Endothelial cell of umbilical vein (primary cell): ENCODE measurements at regions not wholly inside any gene's neighbourhood (a gene's known extent, or its start where the extent isn't known, plus 50 kb on each side); places are given as distances from the start of the nearest gene placed in this dataset.

Experiments used
- BruUV-seq: library from RNA; stranded (reverse); fragments of 400-500 nt; replicated peaks from 2 replicates; lab custom pipeline; 2021; lab: Mats Ljungman, UMichigan
- CTCF ChIA-PET: fragments of 300-600, 350-600 bp; sonication (Branson Sonifier 250); formaldehyde crosslinking; loops from one replicate; lab custom pipeline; 2021; ENCODE audit warnings: antibody characterized with exemption, inconsistent platforms; lab: Charles Lee
- POLR2A ChIA-PET: fragments of 300-600, 350-600 bp; sonication (Branson Sonifier 250); formaldehyde crosslinking; loops from one replicate; lab custom pipeline; 2021; ENCODE audit warnings: antibody characterized with exemption, inconsistent platforms; lab: Charles Lee
- DNase-seq: peaks from one replicate; pipeline ENCODE4 v3.0.0-alpha.2; 2011; ENCODE audit warnings: low read depth, low spot score
- FAIRE-seq: peaks from 2 replicates; lab custom pipeline; 2011; peaks lifted over from hg19 to GRCh38; lab: Jason Lieb, UNC
- H2AFZ ChIP-seq: 2 replicates; pipeline ENCODE4 v1.6.0; 2012; ENCODE audit warnings: low read depth, low read length, control low read depth, inconsistent platforms
- H3K27ac ChIP-seq: 2 replicates; pipeline ENCODE4 v1.5.1; 2011; ENCODE audit warnings: low read depth, mild to moderate bottlenecking, control low read depth, low read length, moderate library complexity; ENCODE audit not compliant: insufficient read depth
- H3K27me3 ChIP-seq, 2 experiments: 2 replicates each; pipeline versions ENCODE4 v1.6.0 to v1.6.1; 2011; ENCODE audit warnings: low read length in 2 of 2, mixed read lengths in 1 of 2; ENCODE audit not compliant: control insufficient read depth in 2 of 2, insufficient read depth in 2 of 2
- H3K36me3 ChIP-seq, 2 experiments: 2 replicates in 1 of 2; 3 replicates in 1 of 2; pipeline ENCODE4 v1.5.1; 2011; ENCODE audit warnings: low read length in 2 of 2, mild to moderate bottlenecking in 1 of 2, moderate library complexity in 1 of 2; ENCODE audit not compliant: control insufficient read depth in 2 of 2, insufficient read depth in 2 of 2; ENCODE audit errors: extremely low read depth in 1 of 2
- H3K4me1 ChIP-seq: 3 replicates; pipeline ENCODE4 v1.5.1; 2011; ENCODE audit warnings: mild to moderate bottlenecking, low read length; ENCODE audit not compliant: control insufficient read depth, insufficient read depth; ENCODE audit errors: extremely low read depth
- H3K4me2 ChIP-seq: 2 replicates; pipeline ENCODE4 v1.6.1; 2011; ENCODE audit warnings: low read length, control low read depth, mixed read lengths; ENCODE audit not compliant: insufficient read depth
- H3K4me3 ChIP-seq, 3 experiments: fragments of 200-600 bp in 1 of 3; sonication (generic), shearing (Covaris generic) in 1 of 3; replicated peaks in 1 of 3; 2 replicates each; pipeline ENCODE4 v1.5.1; 2011 to 2016; ENCODE audit warnings: control low read depth in 3 of 3, low read length in 3 of 3, mild to moderate bottlenecking in 2 of 3, inconsistent platforms in 1 of 3, low read depth in 1 of 3, moderate library complexity in 1 of 3; ENCODE audit not compliant: insufficient read depth in 1 of 3
- H3K79me2 ChIP-seq: 2 replicates; pipeline ENCODE4 v1.6.0; 2012; ENCODE audit warnings: low read length, inconsistent platforms; ENCODE audit not compliant: control insufficient read depth, insufficient read depth
- H3K9ac ChIP-seq: replicated peaks from 2 replicates; pipeline ENCODE3; 2011; ENCODE audit warnings: low read length, control low read depth; ENCODE audit not compliant: insufficient read depth; ENCODE audit errors: extremely low read depth
- H3K9me1 ChIP-seq: replicated peaks from 3 replicates; pipeline ENCODE4 v1.6.0; 2011; ENCODE audit warnings: mild to moderate bottlenecking, low read length; ENCODE audit not compliant: control insufficient read depth, insufficient read depth; ENCODE audit errors: extremely low read depth
- H3K9me3 ChIP-seq: replicated peaks from 2 replicates; pipeline ENCODE4 v1.5.1; 2012; ENCODE audit warnings: low read length, inconsistent platforms; ENCODE audit not compliant: control insufficient read depth, insufficient read depth
- H4K20me1 ChIP-seq: replicated peaks from 2 replicates; pipeline ENCODE3; 2011; ENCODE audit warnings: mild to moderate bottlenecking, low read length; ENCODE audit not compliant: control insufficient read depth, insufficient read depth; ENCODE audit errors: extremely low read depth
- CTCF ChIP-seq, 2 donors: IDR thresholded peaks; 1 replicate in 1 of 2; 2 replicates in 1 of 2; pipeline ENCODE4 v1.5.1; 2011; ENCODE audit warnings: low read length in 2 of 2, mild to moderate bottlenecking in 2 of 2, moderate library complexity in 2 of 2, control low read depth in 1 of 2, inconsistent platforms in 1 of 2, low read depth in 1 of 2; ENCODE audit not compliant: insufficient read depth in 1 of 2; ENCODE audit errors: extremely low read depth in 1 of 2
- EZH2 ChIP-seq: IDR thresholded peaks from 2 replicates; pipeline ENCODE4 v1.6.1; 2012; ENCODE audit warnings: borderline replicate concordance, low read depth, mild to moderate bottlenecking, moderate library complexity, low read length, inconsistent platforms; ENCODE audit not compliant: severe bottlenecking
- FOS ChIP-seq: IDR thresholded peaks from 2 replicates; pipeline ENCODE4 v1.6.1; 2011; ENCODE audit warnings: mild to moderate bottlenecking, low read length, moderate library complexity, borderline replicate concordance; ENCODE audit not compliant: insufficient read depth
- GATA2 ChIP-seq: IDR thresholded peaks from 2 replicates; pipeline ENCODE4 v1.7.0; 2011; ENCODE audit warnings: low read depth, mild to moderate bottlenecking, moderate library complexity, mixed read lengths, low read length; ENCODE audit not compliant: insufficient read length, insufficient read depth
- JUN ChIP-seq: IDR thresholded peaks from 2 replicates; pipeline ENCODE4 v1.6.1; 2011; ENCODE audit warnings: borderline replicate concordance, low read depth; ENCODE audit not compliant: insufficient read length, insufficient read depth
- MAX ChIP-seq: IDR thresholded peaks from 2 replicates; pipeline ENCODE4 v1.6.1; 2011; ENCODE audit not compliant: insufficient read depth, insufficient read length
- MYC ChIP-seq: IDR thresholded peaks from one replicate; pipeline ENCODE4 v1.6.1; 2011; ENCODE audit warnings: mild to moderate bottlenecking, low read depth, low read length
- POLR2A ChIP-seq: IDR thresholded peaks from 2 replicates; pipeline ENCODE4 v1.6.1; 2012; ENCODE audit warnings: low read depth, mild to moderate bottlenecking, control low read depth, low read length
- POLR2AphosphoS5 ChIP-seq: IDR thresholded peaks from 2 replicates; pipeline ENCODE4 v1.6.1; 2012; ENCODE audit warnings: low read depth, mild to moderate bottlenecking, control low read depth, low read length, moderate library complexity; ENCODE audit not compliant: insufficient read depth
- dilution Hi-C: fragments of 300-500 bp; cut with MboI; formaldehyde crosslinking; loops from one replicate; pipeline ENCODE4 v1.15.0; 2019; ENCODE audit warnings: low sequenced_read_pairs; ENCODE audit not compliant: extremely low pct_ligation_motif_present
- intact Hi-C: fragments of 100-400 bp; cut with micrococcal nuclease; formaldehyde crosslinking; loops from one replicate; pipeline ENCODE4 v1.10.0; 2022

GRCh38 chr6:147868427-147869190 lies 360.1 kb downstream of the SAMD5 start:
- no TSS peak for BruUV-seq
- H3K9ac ChIP-seq: peak overlapping the region; percentile 72

GRCh38 chr6:147869201-147869600 lies 360.7 kb downstream of the SAMD5 start:
- intact Hi-C loops (loop anchor here (2.0 to 10.0 kb wide), 6 partner anchors 167 to 1512 kb away; no protein-coding TSS in a partner anchor), dilution Hi-C loops (no loop called here)
- H2AFZ ChIP-seq: peak overlapping the region; percentile 39
- no peaks in the 10 kb centered on the region for H4K20me1 ChIP-seq
- no peaks in the 10 kb centered on the region for H3K36me3 ChIP-seq
- ChIA-PET POLR2A (no interaction called here), CTCF (interaction anchor here (0.7 to 1.5 kb wide), 5 partner anchors 16 to 362 kb away, joined by 3 to 5 read pairs (median 3); no protein-coding TSS in a partner anchor)
- DNase-seq (no peak), FAIRE-seq (peak; percentile 49)
- no peak for TF ChIP-seq FOS
- TF ChIP-seq POLR2AphosphoS5: no peak
- TF ChIP-seq JUN: no peak
- no peak for TF ChIP-seq POLR2A
- TF ChIP-seq MYC: no peak
- TF ChIP-seq CTCF (IDR thresholded peaks at IDR 0.05; ENCODE audit: extremely low read depth in 1 of 2, insufficient read depth in 1 of 2, low read depth in 1 of 2, low read length in 2 of 2): no peak
- TF ChIP-seq MAX: no peak
- TF ChIP-seq EZH2: no peak
- no peak for TF ChIP-seq GATA2
- peaks cover 39% of the 10 kb centered on the region for H3K4me1 ChIP-seq
- H3K9me3 ChIP-seq: no peaks in the 10 kb centered on the region
- H3K4me2 ChIP-seq: peak overlapping the region; percentile 92
- no TSS peak for BruUV-seq
- no peaks in the 10 kb centered on the region for H3K79me2 ChIP-seq
- no peaks in the 10 kb centered on the region for H3K9me1 ChIP-seq
- peak overlapping the region; percentile 90 for H3K27ac ChIP-seq
- H3K9ac ChIP-seq: peak overlapping the region; percentile 72
- H3K27me3 ChIP-seq: no peaks in the 10 kb centered on the region
- peak overlapping the region in 1 of 3 experiments; percentile 32 for H3K4me3 ChIP-seq

More at GRCh38 chr6:147868427-147869190, 360.1 kb downstream of the SAMD5 start:
- Histone ChIP-seq H3K4me2 (peak overlapping the region; percentile 92), H2AFZ (peak overlapping the region; percentile 39), H3K9me1 (no peaks in the 10 kb centered on the region), H4K20me1 (no peaks in the 10 kb centered on the region), H3K9me3 (no peaks in the 10 kb centered on the region), H3K36me3 (no peaks in the 10 kb centered on the region), H3K4me3 (peak overlapping the region in 1 of 3 experiments; percentile 32), H3K27ac (peak overlapping the region; percentile 90), H3K4me1 (peaks cover 34% of the 10 kb centered on the region), H3K79me2 (no peaks in the 10 kb centered on the region), H3K27me3 (no peaks in the 10 kb centered on the region)
- CTCF ChIA-PET: interaction anchor here (0.7 to 1.5 kb wide), 5 partner anchors 16 to 362 kb away, joined by 3 to 5 read pairs (median 3); no protein-coding TSS in a partner anchor
- intact Hi-C loops: loop anchor here (1.0 to 10.0 kb wide), 8 partner anchors 153 to 1511 kb away; no protein-coding TSS in a partner anchor
- FAIRE-seq: peak; percentile 63
- POLR2A ChIA-PET: no interaction called here
- TF ChIP-seq POLR2AphosphoS5 (no peak), EZH2 (no peak), FOS (peak; percentile 31)
- dilution Hi-C loops: no loop called here
- peak; percentile 80 for DNase-seq
